ENCODE measurements at regions not wholly inside any gene's neighbourhood (a gene's known extent, or its start where the extent isn't known, plus 50 kb on each side); places are given as distances from the start of the nearest gene placed in this dataset.

DNA sequence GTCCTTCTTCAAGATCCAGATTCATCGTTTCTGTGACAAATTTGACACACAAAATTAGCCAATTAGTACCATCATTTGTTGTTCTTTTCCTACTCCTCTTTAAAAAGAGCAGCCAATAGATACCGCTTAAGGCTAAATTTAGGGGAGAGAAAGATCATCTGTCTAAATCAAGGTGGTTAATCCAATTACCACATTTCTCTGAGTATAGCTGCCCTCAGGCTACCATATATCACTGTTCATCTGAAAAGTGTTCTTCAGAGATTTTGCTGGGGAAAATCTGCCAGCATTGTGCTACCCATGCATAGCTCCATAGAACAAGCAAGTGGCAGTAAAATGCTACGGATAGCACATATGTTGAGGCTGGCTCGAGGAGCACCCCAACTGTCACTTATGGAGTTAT is 110.3 kb upstream of the ESRRG start:
- DNase-seq (ENCODE audit: low spot score), result no peak
- H3K9me3 ChIP-seq, result no peaks in the 10 kb centered on the region
- intact Hi-C loops (cut with DNase I), result no loop called here
- no peak for TF ChIP-seq POLR2AphosphoS5 (IDR thresholded peaks at IDR 0.05)
- H3K4me1 ChIP-seq (replicated peaks), result no peaks in the 10 kb centered on the region
- H3K36me3 ChIP-seq, result no peaks in the 10 kb centered on the region
- 92% methylated on average over 4 of the region's 4 CpGs for WGBS
- H3K27ac ChIP-seq, result no peak overlapping the region
- H3K4me3 ChIP-seq, result no peak overlapping the region
- no peaks in the 10 kb centered on the region for H3K27me3 ChIP-seq (replicated peaks; ENCODE audit: insufficient read depth)

DNA sequence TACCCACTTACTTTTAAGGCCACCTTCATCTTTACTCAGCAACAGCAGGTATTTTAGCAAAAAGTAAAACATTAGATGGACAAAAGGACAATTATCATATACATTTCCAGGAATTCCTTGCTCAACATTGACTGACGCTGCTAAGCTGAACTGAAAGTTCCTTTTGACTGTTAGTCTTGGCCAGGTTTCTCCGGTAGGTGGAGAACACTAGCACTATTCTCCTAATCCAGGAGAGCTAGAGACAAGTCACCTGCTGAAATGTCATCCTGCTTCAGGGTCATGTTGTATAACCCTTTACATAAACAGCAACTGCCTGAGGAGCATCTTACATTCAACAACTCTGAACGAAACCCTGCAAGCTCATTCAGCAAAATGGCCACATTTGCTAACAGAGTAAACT is 109.0 kb upstream of the ESRRG start:
- Histone ChIP-seq H3K27me3 (replicated peaks; ENCODE audit: insufficient read depth) (no peaks in the 10 kb centered on the region), H3K4me3 (no peak overlapping the region), H3K9me3 (no peaks in the 10 kb centered on the region), H3K27ac (no peak overlapping the region), H3K4me1 (replicated peaks) (no peaks in the 10 kb centered on the region), H3K36me3 (no peaks in the 10 kb centered on the region)
- intact Hi-C loops (cut with DNase I), result no loop called here
- TF ChIP-seq, protein P1, sequence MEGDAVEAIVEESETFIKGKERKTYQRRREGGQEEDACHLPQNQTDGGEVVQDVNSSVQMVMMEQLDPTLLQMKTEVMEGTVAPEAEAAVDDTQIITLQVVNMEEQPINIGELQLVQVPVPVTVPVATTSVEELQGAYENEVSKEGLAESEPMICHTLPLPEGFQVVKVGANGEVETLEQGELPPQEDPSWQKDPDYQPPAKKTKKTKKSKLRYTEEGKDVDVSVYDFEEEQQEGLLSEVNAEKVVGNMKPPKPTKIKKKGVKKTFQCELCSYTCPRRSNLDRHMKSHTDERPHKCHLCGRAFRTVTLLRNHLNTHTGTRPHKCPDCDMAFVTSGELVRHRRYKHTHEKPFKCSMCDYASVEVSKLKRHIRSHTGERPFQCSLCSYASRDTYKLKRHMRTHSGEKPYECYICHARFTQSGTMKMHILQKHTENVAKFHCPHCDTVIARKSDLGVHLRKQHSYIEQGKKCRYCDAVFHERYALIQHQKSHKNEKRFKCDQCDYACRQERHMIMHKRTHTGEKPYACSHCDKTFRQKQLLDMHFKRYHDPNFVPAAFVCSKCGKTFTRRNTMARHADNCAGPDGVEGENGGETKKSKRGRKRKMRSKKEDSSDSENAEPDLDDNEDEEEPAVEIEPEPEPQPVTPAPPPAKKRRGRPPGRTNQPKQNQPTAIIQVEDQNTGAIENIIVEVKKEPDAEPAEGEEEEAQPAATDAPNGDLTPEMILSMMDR (IDR thresholded peaks at IDR 0.05), result no peak
- TF ChIP-seq POLR2A (IDR thresholded peaks at IDR 0.05), result no peak
- no peak for TF ChIP-seq POLR2AphosphoS5 (IDR thresholded peaks at IDR 0.05)
- no peak for DNase-seq (ENCODE audit: low spot score)
- WGBS, result 85% methylated on average over 3 of the region's 3 CpGs

DNA sequence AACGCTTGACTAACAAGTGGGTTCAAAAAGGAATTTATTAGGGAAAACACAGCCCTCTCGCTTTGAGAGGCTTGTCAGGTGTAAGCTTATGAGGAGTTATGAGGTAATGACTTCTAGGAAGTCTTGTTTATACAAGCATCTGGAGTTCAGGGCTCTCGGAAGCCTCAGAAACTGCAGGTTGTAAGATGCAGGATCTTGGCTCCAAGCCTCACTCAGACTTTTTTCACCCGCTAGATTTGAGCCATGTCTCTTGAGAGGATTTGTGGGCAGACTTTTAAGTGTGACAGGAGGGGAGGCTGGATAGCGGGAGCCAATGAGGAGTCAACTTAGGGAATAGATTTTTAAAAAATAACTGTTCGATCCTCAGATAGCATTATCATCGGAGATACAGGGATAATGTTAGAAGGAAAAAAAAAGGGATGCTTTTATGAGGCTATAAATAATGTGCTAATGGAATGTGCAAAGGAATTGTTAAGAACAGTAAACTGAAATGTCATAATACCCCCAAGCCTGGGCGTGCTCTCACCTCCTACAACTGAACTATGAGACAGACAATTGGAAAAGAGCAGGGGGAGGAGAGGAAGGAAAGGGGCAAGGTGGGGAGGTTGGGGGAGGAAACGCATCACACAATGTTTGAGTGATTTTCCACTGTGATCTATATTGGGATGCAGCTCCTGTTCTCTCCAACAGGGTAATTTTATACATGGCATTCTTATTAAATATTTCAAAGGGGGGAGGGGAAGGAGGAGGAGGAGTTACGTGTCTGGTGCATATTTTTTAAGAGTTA is 107.4 kb upstream of the ESRRG start:
- H3K4me3 ChIP-seq, result no peak overlapping the region
- TF ChIP-seq POLR2AphosphoS5 (IDR thresholded peaks at IDR 0.05) (no peak), POLR2A (IDR thresholded peaks at IDR 0.05) (no peak)
- TF ChIP-seq, protein P1 (IDR thresholded peaks at IDR 0.05), result no peak
- peak; percentile 6 for DNase-seq (ENCODE audit: low spot score)
- no peak overlapping the region for H3K27ac ChIP-seq
- H3K36me3 ChIP-seq, result no peaks in the 10 kb centered on the region
- 19% methylated on average over 10 of the region's 10 CpGs for WGBS
- H3K27me3 ChIP-seq (replicated peaks; ENCODE audit: insufficient read depth), result no peaks in the 10 kb centered on the region
- no peaks in the 10 kb centered on the region for H3K4me1 ChIP-seq (replicated peaks)
- intact Hi-C loops (cut with DNase I), result no loop called here
- no peaks in the 10 kb centered on the region for H3K9me3 ChIP-seq

DNA sequence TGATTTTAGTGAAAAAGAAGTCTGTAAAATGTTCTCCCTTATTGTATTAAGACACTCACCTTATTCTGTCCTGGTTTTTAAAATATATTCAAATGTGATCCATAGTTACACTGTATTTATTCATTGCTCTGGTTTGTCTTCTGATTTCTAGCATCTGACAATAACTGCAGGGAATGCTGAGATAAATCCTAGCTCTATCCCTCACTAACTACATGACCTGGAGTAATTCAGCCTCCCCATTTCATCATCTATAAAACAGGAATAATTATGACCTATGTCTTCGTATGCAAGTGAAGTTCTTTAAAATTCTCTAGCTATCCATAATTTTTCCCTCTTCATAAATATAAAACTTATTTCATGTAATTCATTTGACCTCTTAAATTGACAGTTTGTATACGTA is 104.0 kb upstream of the ESRRG start:
- DNase-seq (ENCODE audit: low spot score), result no peak
- Histone ChIP-seq H3K27me3 (replicated peaks; ENCODE audit: insufficient read depth) (no peaks in the 10 kb centered on the region), H3K27ac (no peak overlapping the region), H3K9me3 (no peaks in the 10 kb centered on the region), H3K36me3 (no peaks in the 10 kb centered on the region), H3K4me3 (no peak overlapping the region), H3K4me1 (replicated peaks) (no peaks in the 10 kb centered on the region)
- no peak for TF ChIP-seq POLR2AphosphoS5 (IDR thresholded peaks at IDR 0.05)
- no peak for TF ChIP-seq POLR2A (IDR thresholded peaks at IDR 0.05)
- TF ChIP-seq, protein P1 (IDR thresholded peaks at IDR 0.05), result no peak
- 95% methylated on average over 2 of the region's 2 CpGs for WGBS
- intact Hi-C loops (cut with DNase I), result no loop called here

DNA sequence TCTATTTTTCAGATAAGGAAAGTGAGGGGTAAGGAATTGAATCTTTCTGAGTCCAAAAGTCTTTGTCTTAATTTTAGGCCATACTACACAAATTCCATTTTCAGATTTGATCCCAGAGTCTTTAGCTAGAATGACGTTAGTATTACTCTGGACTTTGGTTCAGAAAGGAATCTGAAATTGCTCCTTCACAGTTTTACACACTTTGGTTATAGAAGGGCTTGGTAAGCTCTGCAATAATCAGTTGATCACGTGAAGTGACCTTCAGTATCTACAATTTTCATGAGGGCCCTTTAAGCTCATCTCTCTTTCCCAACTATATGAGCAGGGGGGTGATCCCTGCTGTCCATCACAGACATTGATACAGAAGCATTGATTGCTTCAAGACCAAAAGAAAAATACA is 103.4 kb upstream of the ESRRG start:
- 89% methylated on average over 2 of the region's 2 CpGs for WGBS
- no peak for TF ChIP-seq POLR2A (IDR thresholded peaks at IDR 0.05)
- no peak for TF ChIP-seq POLR2AphosphoS5 (IDR thresholded peaks at IDR 0.05)
- TF ChIP-seq, protein P1 (IDR thresholded peaks at IDR 0.05), result no peak
- Histone ChIP-seq H3K4me1 (replicated peaks) (no peaks in the 10 kb centered on the region), H3K27ac (no peak overlapping the region), H3K27me3 (replicated peaks; ENCODE audit: insufficient read depth) (no peaks in the 10 kb centered on the region), H3K9me3 (no peaks in the 10 kb centered on the region), H3K36me3 (no peaks in the 10 kb centered on the region), H3K4me3 (no peak overlapping the region)
- intact Hi-C loops (cut with DNase I), result no loop called here
- no peak for DNase-seq (ENCODE audit: low spot score)

Data from prostate gland (tissue), 2 donors.